Stomach (tissue), 8 donors: ENCODE measurements at regions not wholly inside any gene's neighbourhood (a gene's known extent, or its start where the extent isn't known, plus 50 kb on each side); places are given as distances from the start of the nearest gene placed in this dataset.

Experiments
- DNase-seq, 2 donors: peaks; one replicate each; pipeline versions ENCODE4 v3.0.0 to v3.0.0-alpha.2; 2013 to 2019
- H3K27ac ChIP-seq, 5 donors: fragments of 200-600 bp in 4 of 5; sonication (generic) in 4 of 5; one replicate each; pipeline ENCODE4 v1.5.1; 2013 to 2019; ENCODE audit warnings: mild to moderate bottlenecking in 1 of 5, moderate library complexity in 1 of 5
- H3K27me3 ChIP-seq, 3 donors: fragments of 200-600 bp; sonication (generic); one replicate each; pipeline ENCODE4 v1.5.1; 2017 to 2019; ENCODE audit warnings: mixed run types in 1 of 3
- H3K36me3 ChIP-seq, 4 donors: fragments of 200-600 bp; sonication (generic); 1 replicate in 3 of 4; 2 replicates in 1 of 4; pipeline ENCODE4 v1.5.1; 2016 to 2019
- H3K4me1 ChIP-seq, 4 donors: fragments of 200-600 bp; sonication (generic); one replicate each; pipeline ENCODE4 v1.5.1; 2016 to 2019
- H3K4me3 ChIP-seq, 4 donors: fragments of 200-600 bp; sonication (generic) in 3 of 4; one replicate each; pipeline ENCODE4 v1.5.1; 2016 to 2019; ENCODE audit warnings: mild to moderate bottlenecking in 1 of 4
- H3K9me3 ChIP-seq, 4 donors: fragments of 200-600 bp; sonication (generic); one replicate each; pipeline ENCODE4 v1.5.1; 2016 to 2019
- CTCF ChIP-seq, 7 experiments: fragments of 450-650 bp in 4 of 7; fragments of 200-600 bp in 3 of 7; sonication (generic) in 3 of 7; IDR thresholded peaks; one replicate each; pipeline ENCODE4 v1.5.1; 2016 to 2019; ENCODE audit warnings: antibody characterized with exemption in 7 of 7, control low read depth in 2 of 7, mild to moderate bottlenecking in 1 of 7
- EP300 ChIP-seq: sonication (generic); formaldehyde crosslinking; IDR thresholded peaks from one replicate; pipeline ENCODE4 v1.6.1; 2017; ENCODE audit warnings: antibody characterized with exemption
- POLR2A ChIP-seq, 4 donors: fragments of 450-650 bp; IDR thresholded peaks; one replicate each; pipeline ENCODE4 v1.6.1; 2016; ENCODE audit warnings: antibody characterized with exemption in 4 of 4, control low read depth in 2 of 4, mild to moderate bottlenecking in 1 of 4, moderate library complexity in 1 of 4
- POLR2AphosphoS5 ChIP-seq, 3 donors: sonication (generic); formaldehyde crosslinking; IDR thresholded peaks; one replicate each; pipeline ENCODE4 v1.6.1; 2016; ENCODE audit warnings: antibody characterized with exemption in 3 of 3
- WGBS, 5 donors: extraction: QIAGEN DNeasy Blood & Tissue Kit in 3 of 5; methylation state at CpG; one replicate each; pipeline versions ENCODE4 v1.1.5 to v1.1.7; 2013 to 2018; 5-methylcytosine and 5-hydroxymethylcytosine counted together
- intact Hi-C: fragments of 100-400 bp; cut with DNase I; formaldehyde crosslinking; loops from one replicate; pipeline ENCODE4 v1.15.1; 2023; ENCODE audit warnings: low total_unique reads
- donor health status: healthy with polysubstance abuse.
- donor health status: Bipolar disorder and iron deficiency.
- donor health status: healthy.

- TF ChIP-seq POLR2AphosphoS5 (IDR thresholded peaks at IDR 0.05) (no peak), CTCF (IDR thresholded peaks at IDR 0.05) (no peak), POLR2A (IDR thresholded peaks at IDR 0.05) (no peak), EP300 (no peak)
- WGBS, 5 donors, result 62 to 71% (median 65%) methylated on average over 15 to 23 of the region's 23 CpGs
- intact Hi-C loops, result loop anchor here (5.0 kb wide), 1 partner anchor 125 kb away; no protein-coding TSS in a partner anchor
- no peaks in the 10 kb centered on the region for H3K9me3 ChIP-seq
- H3K4me3 ChIP-seq, result no peak overlapping the region
- H3K27me3 ChIP-seq, result no peaks in the 10 kb centered on the region
- H3K27ac ChIP-seq, result no peak overlapping the region
- DNase-seq, result peak in 1 of 2 donors; percentile 16
- H3K4me1 ChIP-seq, result no peaks in the 10 kb centered on the region
- no peaks in the 10 kb centered on the region for H3K36me3 ChIP-seq
Measured at GRCh38 chr6:165726965-165727381, 63.9 kb upstream of the PDE10A start.

- no peaks in the 10 kb centered on the region for H3K4me1 ChIP-seq
- H3K36me3 ChIP-seq, result no peaks in the 10 kb centered on the region
- H3K4me3 ChIP-seq, result no peak overlapping the region
- WGBS, 5 donors, result 89 to 95% (median 91%) methylated on average over 22 to 25 of the region's 25 CpGs
- DNase-seq, result no peak
- intact Hi-C loops, result loop anchor here (5.0 kb wide), 1 partner anchor 126 kb away; no protein-coding TSS in a partner anchor
- TF ChIP-seq EP300 (no peak), POLR2AphosphoS5 (IDR thresholded peaks at IDR 0.05) (no peak), POLR2A (IDR thresholded peaks at IDR 0.05) (no peak), CTCF (IDR thresholded peaks at IDR 0.05) (no peak)
- no peaks in the 10 kb centered on the region for H3K9me3 ChIP-seq
- H3K27me3 ChIP-seq, result no peaks in the 10 kb centered on the region
- no peak overlapping the region for H3K27ac ChIP-seq
Measured at GRCh38 chr6:165726290-165726875, 63.3 kb upstream of the PDE10A start.

DNA sequence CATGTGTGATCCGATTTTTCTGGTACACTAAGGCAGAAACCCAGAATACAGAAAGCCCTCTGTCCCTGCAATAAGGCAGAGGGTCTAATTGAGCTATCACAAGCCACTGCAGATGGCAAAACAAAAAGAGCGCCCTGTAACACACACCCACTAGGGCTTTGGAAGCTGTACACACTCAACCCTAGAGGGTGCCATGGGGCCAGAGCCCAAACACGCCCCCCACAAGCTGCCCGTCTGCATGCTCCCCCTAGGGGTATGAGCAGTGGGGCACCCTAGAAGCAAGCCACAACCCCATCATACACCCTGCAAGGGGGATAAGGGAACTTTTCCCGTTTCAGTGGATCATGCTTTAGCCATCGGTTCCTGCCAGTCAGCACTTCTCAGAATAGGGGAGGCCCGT lies 62.2 kb upstream of the PDE10A start:
- no peaks in the 10 kb centered on the region for H3K36me3 ChIP-seq
- WGBS, 5 donors, result 82 to 96% (median 89%) methylated on average over 5 to 7 of the region's 7 CpGs
- no peaks in the 10 kb centered on the region for H3K27me3 ChIP-seq
- no peak for TF ChIP-seq POLR2A (IDR thresholded peaks at IDR 0.05)
- no peak for TF ChIP-seq POLR2AphosphoS5 (IDR thresholded peaks at IDR 0.05)
- TF ChIP-seq EP300, result no peak
- TF ChIP-seq CTCF (IDR thresholded peaks at IDR 0.05), result no peak
- no peak for DNase-seq
- no peaks in the 10 kb centered on the region for H3K4me1 ChIP-seq
- H3K4me3 ChIP-seq, result no peak overlapping the region
- no peak overlapping the region for H3K27ac ChIP-seq
- no peaks in the 10 kb centered on the region for H3K9me3 ChIP-seq
- intact Hi-C loops, result loop anchor here (5.0 kb wide), 1 partner anchor 127 kb away; no protein-coding TSS in a partner anchor

DNA sequence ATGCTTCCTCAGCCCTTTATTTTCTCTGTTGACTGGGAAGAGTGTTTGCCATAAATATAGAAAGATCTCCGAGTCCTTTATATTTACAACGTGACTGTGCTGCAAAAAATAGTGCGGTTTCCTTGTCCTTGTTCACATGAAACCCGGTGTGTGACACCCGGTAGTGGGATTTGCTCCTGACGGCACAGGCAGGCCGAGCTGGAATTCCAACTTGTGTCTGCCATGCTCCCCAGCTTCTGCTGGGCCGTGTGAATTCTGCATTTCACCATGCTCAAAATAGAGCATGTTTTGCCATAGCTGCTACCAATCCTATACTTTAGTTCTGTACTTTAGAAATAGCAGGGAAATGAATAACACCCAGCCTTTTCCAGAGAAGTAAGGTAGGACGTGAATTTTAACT lies 60.3 kb upstream of the PDE10A start:
- DNase-seq, result no peak
- no peak overlapping the region for H3K27ac ChIP-seq
- intact Hi-C loops, result no loop called here
- TF ChIP-seq CTCF (IDR thresholded peaks at IDR 0.05) (no peak), POLR2AphosphoS5 (IDR thresholded peaks at IDR 0.05) (no peak), POLR2A (IDR thresholded peaks at IDR 0.05) (no peak), EP300 (no peak)
- WGBS, 5 donors, result 74 to 84% (median 81%) methylated on average over 9 of the region's 9 CpGs
- H3K4me3 ChIP-seq, result no peak overlapping the region
- no peaks in the 10 kb centered on the region for H3K36me3 ChIP-seq
- H3K9me3 ChIP-seq, result no peaks in the 10 kb centered on the region
- H3K27me3 ChIP-seq, result no peaks in the 10 kb centered on the region
- H3K4me1 ChIP-seq, result no peaks in the 10 kb centered on the region
